ENCODE measurements at regions not wholly inside any gene's neighbourhood (a gene's known extent, or its start where the extent isn't known, plus 50 kb on each side); places are given as distances from the start of the nearest gene placed in this dataset.

GRCh38 chr15:91787198-91787597, 66.3 kb upstream of the SLCO3A1 start:
- H3K9ac ChIP-seq (ENCODE audit: low read length), result no peak overlapping the region
- no peaks in the 10 kb centered on the region for H3K27me3 ChIP-seq (ENCODE audit: insufficient read depth, low read depth, low read length)
- no peak overlapping the region for H3K4me2 ChIP-seq (ENCODE audit: low read length)
- H3F3A ChIP-seq (ENCODE audit: insufficient read depth, low read length, poor library complexity, severe bottlenecking), result no peaks in the 10 kb centered on the region
- H3K27ac ChIP-seq (ENCODE audit: low read length), result no peak overlapping the region
- H3K36me3 ChIP-seq (ENCODE audit: insufficient read depth, low read length), result no peaks in the 10 kb centered on the region
- TF ChIP-seq POLR2AphosphoS5 (IDR thresholded peaks at IDR 0.05) (no peak), EP300 (conservative IDR thresholded peaks at IDR 0.05; ENCODE audit: poor library complexity, severe bottlenecking) (no peak), REST (IDR thresholded peaks at IDR 0.05; ENCODE audit: borderline replicate concordance) (no peak), MXI1 (conservative IDR thresholded peaks at IDR 0.05; ENCODE audit: poor library complexity, severe bottlenecking) (no peak)
- H2AFZ ChIP-seq (ENCODE audit: low read depth, low read length), result no peak overlapping the region
- no peaks in the 10 kb centered on the region for H3K9me2 ChIP-seq (ENCODE audit: insufficient read depth, low read length)
- no peaks in the 10 kb centered on the region for H3K79me2 ChIP-seq (replicated peaks; ENCODE audit: insufficient read depth, low read length)
- H3K9me3 ChIP-seq (ENCODE audit: low read length), result no peaks in the 10 kb centered on the region
- H4K20me1 ChIP-seq (ENCODE audit: insufficient read depth), result no peaks in the 10 kb centered on the region
- H3K4me3 ChIP-seq (ENCODE audit: low read length), result no peak overlapping the region

- Histone ChIP-seq H3K4me3 (ENCODE audit: low read length) (no peak overlapping the region), H3K79me2 (replicated peaks; ENCODE audit: insufficient read depth, low read length) (no peaks in the 10 kb centered on the region), H3K27ac (ENCODE audit: low read length) (no peak overlapping the region), H3K9me2 (ENCODE audit: insufficient read depth, low read length) (no peaks in the 10 kb centered on the region), H2AFZ (ENCODE audit: low read depth, low read length) (no peak overlapping the region), H3F3A (ENCODE audit: insufficient read depth, low read length, poor library complexity, severe bottlenecking) (no peaks in the 10 kb centered on the region), H3K27me3 (ENCODE audit: insufficient read depth, low read depth, low read length) (no peaks in the 10 kb centered on the region), H3K9ac (ENCODE audit: low read length) (no peak overlapping the region), H3K4me2 (ENCODE audit: low read length) (no peak overlapping the region), H3K36me3 (ENCODE audit: insufficient read depth, low read length) (no peaks in the 10 kb centered on the region), H3K9me3 (ENCODE audit: low read length) (no peaks in the 10 kb centered on the region), H4K20me1 (ENCODE audit: insufficient read depth) (no peaks in the 10 kb centered on the region)
- TF ChIP-seq SMC3 (conservative IDR thresholded peaks at IDR 0.05; ENCODE audit: poor library complexity) (no peak), RAD21 (conservative IDR thresholded peaks at IDR 0.05) (no peak), EZH2 (IDR thresholded peaks at IDR 0.05; ENCODE audit: borderline replicate concordance, insufficient read depth, low read length, poor library complexity, severe bottlenecking) (no peak), POLR2AphosphoS5 (IDR thresholded peaks at IDR 0.05) (no peak), EP300 (conservative IDR thresholded peaks at IDR 0.05; ENCODE audit: poor library complexity, severe bottlenecking) (no peak), MXI1 (conservative IDR thresholded peaks at IDR 0.05; ENCODE audit: poor library complexity, severe bottlenecking) (no peak), CTCF (IDR thresholded peaks at IDR 0.05; ENCODE audit: poor library complexity, severe bottlenecking) (no peak)
These were observed 64.4 kb upstream of the SLCO3A1 start for GRCh38 chr15:91789136-91789535.

- no peak overlapping the region for H3K9ac ChIP-seq (ENCODE audit: low read length)
- no peaks in the 10 kb centered on the region for H3F3A ChIP-seq (ENCODE audit: insufficient read depth, low read length, poor library complexity, severe bottlenecking)
- no peaks in the 10 kb centered on the region for H3K79me2 ChIP-seq (replicated peaks; ENCODE audit: insufficient read depth, low read length)
- H3K27ac ChIP-seq (ENCODE audit: low read length), result no peak overlapping the region
- no peak overlapping the region for H3K4me2 ChIP-seq (ENCODE audit: low read length)
- no peak overlapping the region for H2AFZ ChIP-seq (ENCODE audit: low read depth, low read length)
- H4K20me1 ChIP-seq (ENCODE audit: insufficient read depth), result no peaks in the 10 kb centered on the region
- no peaks in the 10 kb centered on the region for H3K9me2 ChIP-seq (ENCODE audit: insufficient read depth, low read length)
- H3K27me3 ChIP-seq (ENCODE audit: insufficient read depth, low read depth, low read length), result no peaks in the 10 kb centered on the region
- no peaks in the 10 kb centered on the region for H3K36me3 ChIP-seq (ENCODE audit: insufficient read depth, low read length)
- no peaks in the 10 kb centered on the region for H3K9me3 ChIP-seq (ENCODE audit: low read length)
- no peak for TF ChIP-seq EZH2 (IDR thresholded peaks at IDR 0.05; ENCODE audit: borderline replicate concordance, insufficient read depth, low read length, poor library complexity, severe bottlenecking)
- no peak for TF ChIP-seq POLR2AphosphoS5 (IDR thresholded peaks at IDR 0.05)
- no peak overlapping the region for H3K4me3 ChIP-seq (ENCODE audit: low read length)
These were observed 62.7 kb upstream of the SLCO3A1 start for GRCh38 chr15:91790836-91791235.
